A204.1 (cell line): ENCODE measurements at regions not wholly inside any gene's neighbourhood (a gene's known extent, or its start where the extent isn't known, plus 50 kb on each side); places are given as distances from the start of the nearest gene placed in this dataset.

Experiments
- FAIRE-seq: peaks from 2 replicates; lab custom pipeline; 2012; peaks lifted over from hg19 to GRCh38; lab: Jason Lieb, UNC

- FAIRE-seq = no peak
Observed at GRCh38 chr12:24075650-24076049, 126.2 kb upstream of the SOX5 start.

DNA sequence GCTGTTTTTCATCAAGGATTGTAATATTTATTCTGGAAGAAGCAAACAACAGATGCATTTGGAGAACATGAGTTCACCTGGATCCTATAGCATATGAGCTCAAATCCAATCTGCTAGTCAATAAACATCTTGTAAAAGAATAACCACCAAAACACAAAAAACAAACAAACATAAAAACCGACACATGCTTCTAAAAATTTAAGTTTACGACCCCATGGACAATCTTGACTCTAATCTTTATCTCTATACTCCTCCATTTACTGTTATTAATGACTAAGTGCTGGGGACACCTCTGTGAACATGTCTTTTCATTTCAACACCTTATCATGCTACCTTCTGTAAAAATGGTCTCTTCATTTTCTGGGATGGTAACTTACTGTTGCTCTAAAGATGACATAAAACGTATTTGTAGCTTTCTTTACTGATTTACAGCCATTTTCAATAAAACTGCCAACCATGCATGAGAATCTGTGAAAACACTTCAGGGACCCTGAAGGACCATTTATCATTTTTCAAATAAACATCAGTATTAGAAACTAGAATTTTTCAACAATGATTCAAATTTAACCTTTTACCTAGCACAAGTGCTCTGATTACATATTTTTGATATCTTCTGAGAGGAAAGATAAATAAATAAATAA is 123.8 kb upstream of the SOX5 start:
- no peak for FAIRE-seq

- no peak for FAIRE-seq
Observed at GRCh38 chr12:24072302-24072701, 122.8 kb upstream of the SOX5 start.

- no peak for FAIRE-seq
Observed at GRCh38 chr12:24071842-24072241, 122.4 kb upstream of the SOX5 start.

DNA sequence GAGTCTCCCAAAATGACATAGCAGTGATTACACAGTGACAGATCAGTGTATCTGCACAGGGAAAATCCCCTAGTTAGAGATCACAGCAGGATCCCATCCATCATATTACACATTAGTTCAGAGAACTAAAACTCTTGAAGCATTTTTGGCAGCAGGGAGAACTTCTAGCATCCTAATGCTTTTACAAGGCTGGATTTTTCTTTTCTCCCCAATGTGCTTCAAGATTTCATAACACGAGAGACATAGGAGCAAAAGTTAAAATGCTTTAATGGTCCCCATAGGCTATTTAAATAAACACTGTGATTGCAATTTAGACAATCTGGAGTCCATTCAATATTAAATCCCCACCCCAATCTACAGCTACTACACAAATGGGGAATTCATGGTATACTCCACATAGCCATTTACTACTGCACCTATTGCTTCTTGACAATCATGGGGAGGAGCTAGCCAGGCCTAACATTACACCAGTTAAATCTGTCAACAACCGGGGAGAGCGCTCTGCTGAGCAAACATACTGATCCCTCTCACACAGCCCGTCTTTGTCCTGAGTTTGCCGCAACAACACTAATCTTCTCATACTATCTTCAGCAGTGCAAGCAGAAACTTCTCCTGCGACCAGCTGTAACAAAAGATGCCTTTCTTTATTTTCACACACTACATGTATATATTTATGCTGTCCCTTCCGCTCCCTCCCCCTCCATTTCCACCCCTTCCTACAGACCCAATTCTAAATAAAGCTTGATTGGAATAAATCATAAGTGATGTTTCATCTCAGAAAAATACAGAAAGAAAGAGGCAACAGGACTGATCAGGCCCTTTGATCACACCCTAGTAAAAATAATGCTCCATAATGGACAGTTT is 120.3 kb upstream of the SOX5 start:
- no peak for FAIRE-seq

- FAIRE-seq = no peak
Observed at GRCh38 chr12:24066865-24067264, 117.4 kb upstream of the SOX5 start.

DNA sequence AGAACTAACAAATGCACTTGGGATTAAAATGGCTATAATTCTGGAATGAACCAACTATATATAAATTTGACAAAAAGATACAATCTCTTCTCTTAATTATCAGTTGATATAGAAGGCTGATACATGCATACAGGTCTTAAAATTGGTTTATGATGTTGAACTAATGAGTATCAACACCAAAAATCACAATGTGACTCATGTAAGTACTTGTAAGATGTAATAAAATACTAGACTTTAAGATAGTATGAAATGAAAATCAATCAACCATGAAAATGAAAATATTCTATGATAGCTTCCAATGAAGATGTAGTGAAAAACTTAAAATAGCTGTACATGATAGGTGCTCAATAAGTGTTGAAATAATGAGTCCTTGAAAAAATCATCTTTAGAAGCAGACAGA is 116.6 kb upstream of the SOX5 start:
- FAIRE-seq = no peak

DNA sequence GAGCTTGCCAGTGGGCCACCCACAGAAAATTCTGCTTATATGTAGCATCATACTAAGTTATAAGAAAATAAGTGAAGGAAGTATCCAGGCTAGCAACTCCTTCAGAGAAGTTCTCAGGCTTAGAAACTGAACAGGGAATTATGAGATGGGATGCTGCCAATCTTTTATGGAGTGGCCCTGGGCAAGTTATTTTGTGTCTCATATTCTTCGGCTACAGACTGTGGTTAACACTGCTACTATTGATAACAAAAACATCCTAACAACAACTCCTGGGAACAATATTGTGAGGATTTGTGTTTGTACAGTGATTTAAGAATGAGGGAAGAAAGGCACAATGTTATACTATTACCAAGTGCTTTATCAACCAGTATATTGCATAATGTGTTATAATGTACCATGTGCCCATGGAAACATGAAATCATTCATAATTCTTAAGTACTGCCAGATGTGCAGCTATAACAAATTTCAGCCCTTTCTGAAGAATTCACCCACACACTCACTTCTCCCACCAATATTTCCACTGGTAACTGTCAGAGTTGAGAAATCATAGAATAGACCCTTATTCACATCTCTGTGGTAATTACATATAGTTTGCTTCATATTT is 113.3 kb upstream of the SOX5 start:
- FAIRE-seq = no peak

DNA sequence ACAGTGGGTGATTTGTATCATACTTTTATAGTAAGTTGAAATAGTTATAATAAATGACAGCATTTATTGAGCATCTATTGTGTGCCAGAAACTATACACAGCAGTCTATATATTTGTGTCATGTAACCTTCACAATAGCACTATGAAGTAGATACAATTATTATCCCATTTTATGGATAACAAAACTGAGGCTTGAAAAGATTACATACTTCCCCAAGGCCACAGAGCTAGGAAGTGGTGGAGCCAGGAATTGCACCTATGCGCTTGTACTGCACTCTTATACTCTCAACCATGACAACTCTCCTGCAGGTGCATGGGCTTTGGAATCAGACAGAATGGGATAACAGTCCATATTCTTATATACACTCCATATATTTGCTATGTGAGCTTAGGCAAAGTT is 110.6 kb upstream of the SOX5 start:
- no peak for FAIRE-seq

DNA sequence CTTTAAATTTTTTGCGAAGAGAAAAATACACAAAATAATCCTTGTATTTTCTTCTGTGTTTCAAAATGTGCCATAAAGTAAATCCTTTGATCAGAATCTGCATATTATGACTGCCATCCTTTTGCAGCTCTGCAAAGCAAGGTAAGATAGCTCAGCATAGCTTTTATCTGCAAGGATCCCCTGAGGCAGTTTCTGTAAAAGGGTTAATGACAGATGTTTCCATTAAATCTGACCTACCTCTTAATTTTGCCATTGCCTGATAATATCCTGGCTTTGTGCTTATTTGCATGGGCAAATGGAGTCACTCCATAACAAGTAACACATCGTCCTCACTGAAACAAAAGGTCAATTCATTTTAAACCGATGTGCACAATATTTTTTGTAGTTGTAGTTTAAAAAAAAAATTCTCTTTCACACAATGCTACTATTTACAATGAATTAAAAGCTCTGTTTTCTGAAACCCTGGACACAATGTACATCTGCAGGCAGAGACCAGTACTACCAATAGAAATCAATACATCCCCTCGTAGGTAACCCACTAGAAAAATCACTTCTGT is 108.5 kb upstream of the SOX5 start:
- no peak for FAIRE-seq

GRCh38 chr12:24055747-24056146 is 106.3 kb upstream of the SOX5 start:
- FAIRE-seq = no peak

DNA sequence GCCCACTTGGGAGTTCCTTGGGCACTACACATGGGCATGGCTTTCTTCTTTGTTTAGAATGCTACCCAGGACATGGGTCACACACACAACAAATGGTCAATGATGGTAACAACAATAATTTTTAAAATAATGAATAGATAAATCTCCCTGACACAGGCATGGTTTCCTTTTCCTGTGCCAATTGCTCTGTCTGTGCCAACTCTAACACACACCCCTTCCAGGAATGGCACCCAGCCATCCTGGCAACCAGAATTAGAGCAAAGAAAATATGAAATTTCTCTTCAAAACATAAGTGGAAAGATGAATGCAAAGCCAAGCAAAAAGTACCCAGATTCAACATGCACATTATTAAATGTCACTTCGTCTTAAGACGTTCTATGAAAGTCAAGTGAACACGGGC is 104.9 kb upstream of the SOX5 start:
- FAIRE-seq = no peak

DNA sequence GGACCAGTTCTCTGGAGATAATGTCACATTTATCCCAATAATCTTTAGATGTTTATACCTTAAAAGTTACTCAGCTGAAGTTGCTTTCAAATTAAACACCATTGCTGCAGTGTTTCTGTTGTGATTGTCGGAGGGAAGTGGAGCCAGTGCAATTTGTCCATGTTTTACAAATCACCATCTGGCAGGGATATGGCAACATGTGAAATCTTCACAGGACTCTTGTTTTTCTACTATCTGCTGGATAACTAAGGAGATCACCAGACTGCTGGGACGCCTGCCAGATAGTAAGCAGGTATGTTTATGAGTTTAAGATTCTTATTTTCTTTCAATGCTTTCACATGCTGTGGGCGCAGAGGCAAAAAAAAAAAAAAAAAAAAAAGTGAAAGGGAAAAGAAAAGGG is 100.3 kb upstream of the SOX5 start:
- FAIRE-seq = no peak

GRCh38 chr12:24049101-24049500 is 99.6 kb upstream of the SOX5 start:
- no peak for FAIRE-seq

GRCh38 chr12:24048446-24048845 is 99.0 kb upstream of the SOX5 start:
- FAIRE-seq = no peak

DNA sequence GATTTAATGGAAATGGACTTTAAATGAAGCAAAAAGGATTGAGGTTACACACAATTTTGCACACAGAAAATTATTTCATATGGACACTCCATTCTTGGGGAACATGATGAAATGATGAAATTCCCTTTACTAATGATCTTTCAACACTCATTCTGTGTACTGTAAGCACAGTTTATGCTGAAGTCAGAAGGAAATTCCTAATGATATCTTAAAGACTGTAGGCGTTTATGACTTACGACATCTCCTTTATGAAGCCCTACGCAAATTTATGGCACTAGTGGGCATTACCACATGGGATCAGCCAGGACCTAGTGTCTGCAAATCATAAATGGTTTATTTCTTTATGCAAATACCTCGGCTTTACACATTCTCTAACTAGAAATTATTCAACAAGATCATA is 97.9 kb upstream of the SOX5 start:
- no peak for FAIRE-seq

- FAIRE-seq = no peak
Observed at GRCh38 chr12:24045816-24046257, 96.4 kb upstream of the SOX5 start.

- no peak for FAIRE-seq
Observed at GRCh38 chr12:24044941-24045703, 95.7 kb upstream of the SOX5 start.

- FAIRE-seq = no peak
Observed at GRCh38 chr12:24042651-24043050, 93.2 kb upstream of the SOX5 start.

DNA sequence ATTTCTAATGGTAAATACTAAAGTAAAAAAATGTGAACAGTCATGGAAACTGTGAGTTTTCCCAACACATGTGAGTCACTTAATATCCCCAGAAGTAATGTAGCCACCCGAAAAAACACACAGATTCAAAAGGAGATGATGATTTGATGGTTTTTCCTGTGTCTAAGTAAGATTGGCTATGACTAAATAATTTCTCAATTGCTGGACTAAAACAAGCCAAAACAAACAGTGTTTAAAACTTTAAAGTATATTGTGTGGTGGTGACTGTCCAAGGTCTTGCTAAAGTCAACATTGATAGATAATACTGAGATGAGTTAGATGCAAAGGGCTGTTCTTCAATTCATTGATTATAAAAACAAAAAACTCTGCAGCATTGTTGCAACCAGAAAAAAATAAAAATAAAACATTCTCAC is 89.6 kb upstream of the SOX5 start:
- no peak for FAIRE-seq

DNA sequence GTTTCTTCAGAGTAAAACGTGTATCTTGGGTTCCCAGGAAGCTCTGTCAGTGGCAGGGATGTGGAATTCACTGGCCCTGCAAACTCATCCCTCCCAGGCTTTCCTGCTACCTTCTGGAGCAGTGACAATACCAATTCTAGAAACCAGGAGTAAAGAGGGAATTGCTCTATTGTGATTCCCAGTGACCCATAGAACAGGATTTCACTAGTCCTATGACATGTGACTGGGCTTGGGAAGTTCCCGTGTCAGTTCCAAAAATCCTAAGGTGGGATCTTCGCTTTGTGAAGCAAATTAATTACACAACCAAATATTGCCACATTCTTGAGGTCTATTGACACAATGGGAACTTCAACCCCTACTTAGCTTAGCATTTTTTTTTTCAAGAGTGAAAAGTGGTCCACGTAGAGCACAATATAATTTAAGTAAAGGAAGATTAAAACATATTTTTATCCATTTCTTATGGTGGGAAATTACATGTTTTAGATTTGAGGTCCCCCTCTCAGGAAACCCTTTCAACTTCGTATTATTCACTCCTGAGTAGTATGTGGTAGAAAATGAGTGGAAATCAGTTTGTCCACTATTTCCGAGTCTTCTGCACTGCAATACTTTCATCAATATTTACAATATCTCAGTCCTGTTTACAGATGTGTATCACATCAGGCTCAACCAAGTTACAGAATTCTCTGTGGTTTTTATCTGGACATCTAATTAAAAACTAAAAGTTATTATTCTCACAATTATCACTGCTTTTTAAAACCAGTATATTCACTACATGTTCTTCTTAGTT is 88.9 kb upstream of the SOX5 start:
- no peak for FAIRE-seq
